ENCODE measurements at regions not wholly inside any gene's neighbourhood (a gene's known extent, or its start where the extent isn't known, plus 50 kb on each side); places are given as distances from the start of the nearest gene placed in this dataset.
A peak's percentile ranks its signal among the peaks of the same experiment; 100 is the strongest.

DNA sequence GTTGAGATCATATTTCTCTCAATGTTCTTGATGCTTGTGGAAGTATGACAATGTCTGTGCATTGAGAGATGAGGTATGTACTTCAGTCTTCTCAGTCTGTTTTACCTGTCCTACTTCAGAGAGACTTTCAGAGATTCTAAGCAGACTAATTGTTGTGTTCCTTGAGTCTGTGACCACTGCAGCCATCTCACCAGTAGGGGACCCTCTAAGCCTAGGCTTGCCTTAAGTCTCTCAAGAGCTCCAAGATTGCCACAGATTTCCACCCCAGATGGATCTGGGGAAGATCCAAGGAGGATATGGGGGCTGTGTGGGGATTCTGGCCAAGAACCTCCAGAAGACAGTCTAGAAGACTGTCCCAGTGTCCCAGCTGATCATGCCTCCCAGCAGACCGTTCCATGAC lies 179.9 kb upstream of the PLET1 start:
- DNase-seq = no peak
- Histone ChIP-seq H3K9me3 (ENCODE audit: control insufficient read depth in 1 of 2, low read length in 2 of 2) (no peaks in the 10 kb centered on the region), H3K27ac (ENCODE audit: low read depth, low read length) (no peak overlapping the region), H3K4me1 (ENCODE audit: insufficient read depth, low read length) (no peaks in the 10 kb centered on the region), H3K4me3 (ENCODE audit: low read length in 2 of 2) (no peak overlapping the region), H3K36me3 (ENCODE audit: insufficient read depth, low read length) (no peaks in the 10 kb centered on the region), H3K27me3 (ENCODE audit: insufficient read depth, low read length) (no peaks in the 10 kb centered on the region)
- peaks cover 0 to 5% of the 10 kb centered on the region in 2 donors for H3K27me3 Mint-ChIP-seq
- ChIA-PET CTCF (ENCODE audit: partially characterized antibody) (interaction anchor here (1.2 to 1.5 kb wide), 2 partner anchors 9 to 160 kb away, joined by 3 read pairs; no protein-coding TSS in a partner anchor), POLR2A (ENCODE audit: partially characterized antibody) (no interaction called here)
- H3K4me3 Mint-ChIP-seq = peak overlapping the region in 1 of 8 donors; percentile 1
- no peak overlapping the region for H3K27ac Mint-ChIP-seq
- intact Hi-C loops (cut with micrococcal nuclease) = no loop called here
- H3K4me1 Mint-ChIP-seq = no peaks in the 10 kb centered on the region
- peaks cover 0 to 67% (median 50%) of the 10 kb centered on the region in 8 donors for H3K9me3 Mint-ChIP-seq
- H3K36me3 Mint-ChIP-seq = peaks cover 3 to 13% of the 10 kb centered on the region in 2 donors

DNA sequence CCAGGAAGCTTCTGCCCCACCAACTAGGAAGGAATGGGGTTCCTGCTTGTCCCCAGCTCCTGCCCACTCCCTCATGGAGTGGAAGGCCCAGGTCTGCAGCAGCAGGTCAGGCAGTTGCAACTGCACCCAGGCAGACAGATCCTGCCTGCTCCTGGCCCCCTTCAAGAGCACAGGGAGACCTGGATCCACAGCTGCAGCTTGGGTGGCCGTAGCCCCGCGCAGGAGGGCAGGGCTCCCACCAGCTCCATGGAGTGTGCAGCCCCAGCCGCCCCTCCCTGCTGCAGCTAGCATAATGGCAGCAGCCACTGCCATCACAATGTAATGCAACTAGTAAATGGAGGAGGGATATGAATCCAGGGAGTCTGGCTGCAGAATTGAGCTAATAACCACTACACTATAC lies 187.5 kb upstream of the PLET1 start:
- H3K4me3 ChIP-seq (ENCODE audit: low read length in 2 of 2) = no peak overlapping the region
- CTCF ChIA-PET (ENCODE audit: partially characterized antibody) = interaction anchor here (1.5 kb wide), 1 partner anchor 13 kb away, joined by 4 read pairs; no protein-coding TSS in a partner anchor

DNA sequence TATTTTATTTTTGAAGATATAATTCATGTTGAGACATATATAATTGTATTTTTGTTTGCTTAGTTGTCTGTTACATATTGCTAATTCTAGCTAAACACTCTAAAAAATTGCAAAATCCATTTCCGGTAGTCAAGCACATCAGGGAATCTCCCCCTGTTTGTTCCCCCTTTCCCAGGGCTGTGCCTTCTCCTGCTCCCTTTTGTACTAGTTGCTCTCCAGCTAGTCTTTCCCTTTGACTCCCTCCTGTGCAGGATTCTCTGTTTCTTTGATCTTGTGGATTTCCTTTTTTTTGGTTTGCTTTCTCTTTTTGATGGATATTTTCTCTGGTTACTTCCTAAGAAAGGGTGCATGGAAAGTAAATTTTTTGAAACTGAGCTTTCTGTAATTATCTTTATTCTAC lies 188.1 kb upstream of the PLET1 start:
- ChIA-PET CTCF (ENCODE audit: partially characterized antibody) (no interaction called here), POLR2A (ENCODE audit: partially characterized antibody) (no interaction called here)
- DNase-seq = no peak

More for the DNA sequence above, 187.5 kb upstream of the PLET1 start:
- no peak for DNase-seq
- Histone ChIP-seq H3K9me3 (ENCODE audit: control insufficient read depth in 1 of 2, low read length in 2 of 2) (no peaks in the 10 kb centered on the region), H3K36me3 (ENCODE audit: insufficient read depth, low read length) (no peaks in the 10 kb centered on the region), H3K27ac (ENCODE audit: low read depth, low read length) (no peak overlapping the region), H3K4me1 (ENCODE audit: insufficient read depth, low read length) (no peaks in the 10 kb centered on the region), H3K27me3 (ENCODE audit: insufficient read depth, low read length) (no peaks in the 10 kb centered on the region)
- H3K4me1 Mint-ChIP-seq = no peaks in the 10 kb centered on the region
- intact Hi-C loops (cut with micrococcal nuclease) = no loop called here
- peaks cover 0 to 30% (median 24%) of the 10 kb centered on the region in 8 donors for H3K9me3 Mint-ChIP-seq
- H3K4me3 Mint-ChIP-seq = no peak overlapping the region
- POLR2A ChIA-PET (ENCODE audit: partially characterized antibody) = no interaction called here
- peaks cover 3 to 20% of the 10 kb centered on the region in 2 donors for H3K36me3 Mint-ChIP-seq
- H3K27ac Mint-ChIP-seq = no peak overlapping the region
- peaks cover 4% of the 10 kb centered on the region in 2 donors for H3K27me3 Mint-ChIP-seq

DNA sequence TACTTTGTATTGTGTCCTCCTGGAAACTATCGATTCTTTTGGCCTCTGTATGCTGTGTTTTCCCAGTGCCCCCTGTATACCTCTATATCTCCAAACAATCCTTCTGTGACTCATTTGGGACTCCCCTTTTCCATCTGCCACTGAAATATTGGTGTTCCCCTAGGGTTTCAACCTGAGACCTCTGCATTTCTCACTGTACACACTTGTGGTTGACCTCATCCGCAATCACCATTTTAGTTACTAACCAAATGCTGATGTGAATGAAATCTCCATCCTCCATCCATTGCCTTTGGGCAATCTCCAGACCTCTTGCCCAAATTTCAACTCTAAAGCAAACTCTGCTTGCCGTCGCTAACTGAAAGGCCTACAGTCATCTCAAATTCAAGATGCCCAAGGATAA lies 190.6 kb upstream of the PLET1 start:
- H3K9me3 Mint-ChIP-seq = peaks cover 0 to 2% (median 2%) of the 10 kb centered on the region in 8 donors
- H3K36me3 Mint-ChIP-seq = peaks cover 0 to 2% of the 10 kb centered on the region in 2 donors
- intact Hi-C loops (cut with micrococcal nuclease) = no loop called here
- no peak overlapping the region for H3K27ac Mint-ChIP-seq
- no peaks in the 10 kb centered on the region for H3K27me3 ChIP-seq (ENCODE audit: insufficient read depth, low read length)
- ChIA-PET POLR2A (ENCODE audit: partially characterized antibody) (no interaction called here), CTCF (ENCODE audit: partially characterized antibody) (no interaction called here)
- H3K36me3 ChIP-seq (ENCODE audit: insufficient read depth, low read length) = no peaks in the 10 kb centered on the region
- DNase-seq = no peak
- no peaks in the 10 kb centered on the region for H3K9me3 ChIP-seq (ENCODE audit: control insufficient read depth in 1 of 2, low read length in 2 of 2)
- H3K27ac ChIP-seq (ENCODE audit: low read depth, low read length) = no peak overlapping the region
- H3K27me3 Mint-ChIP-seq = peaks cover 2 to 4% of the 10 kb centered on the region in 2 donors
- no peak overlapping the region for H3K4me3 Mint-ChIP-seq
- no peaks in the 10 kb centered on the region for H3K4me1 ChIP-seq (ENCODE audit: insufficient read depth, low read length)
- H3K4me3 ChIP-seq (ENCODE audit: low read length in 2 of 2) = no peak overlapping the region
- H3K4me1 Mint-ChIP-seq = peaks cover 0 to 5% (median 3%) of the 10 kb centered on the region in 4 donors

More for the DNA sequence above, 188.1 kb upstream of the PLET1 start:
- Mint-ChIP-seq H3K27ac (no peak overlapping the region), H3K4me1 (no peaks in the 10 kb centered on the region), H3K9me3 (peaks cover 0 to 26% (median 22%) of the 10 kb centered on the region in 8 donors), H3K27me3 (peaks cover 2 to 4% of the 10 kb centered on the region in 2 donors), H3K4me3 (no peak overlapping the region), H3K36me3 (peaks cover 3 to 20% of the 10 kb centered on the region in 2 donors)
- H3K27me3 ChIP-seq (ENCODE audit: insufficient read depth, low read length) = no peaks in the 10 kb centered on the region
- H3K9me3 ChIP-seq (ENCODE audit: control insufficient read depth in 1 of 2, low read length in 2 of 2) = no peaks in the 10 kb centered on the region
- H3K4me1 ChIP-seq (ENCODE audit: insufficient read depth, low read length) = no peaks in the 10 kb centered on the region
- H3K36me3 ChIP-seq (ENCODE audit: insufficient read depth, low read length) = no peaks in the 10 kb centered on the region
- intact Hi-C loops (cut with micrococcal nuclease) = no loop called here
- no peak overlapping the region for H3K4me3 ChIP-seq (ENCODE audit: low read length in 2 of 2)
- no peak overlapping the region for H3K27ac ChIP-seq (ENCODE audit: low read depth, low read length)

DNA sequence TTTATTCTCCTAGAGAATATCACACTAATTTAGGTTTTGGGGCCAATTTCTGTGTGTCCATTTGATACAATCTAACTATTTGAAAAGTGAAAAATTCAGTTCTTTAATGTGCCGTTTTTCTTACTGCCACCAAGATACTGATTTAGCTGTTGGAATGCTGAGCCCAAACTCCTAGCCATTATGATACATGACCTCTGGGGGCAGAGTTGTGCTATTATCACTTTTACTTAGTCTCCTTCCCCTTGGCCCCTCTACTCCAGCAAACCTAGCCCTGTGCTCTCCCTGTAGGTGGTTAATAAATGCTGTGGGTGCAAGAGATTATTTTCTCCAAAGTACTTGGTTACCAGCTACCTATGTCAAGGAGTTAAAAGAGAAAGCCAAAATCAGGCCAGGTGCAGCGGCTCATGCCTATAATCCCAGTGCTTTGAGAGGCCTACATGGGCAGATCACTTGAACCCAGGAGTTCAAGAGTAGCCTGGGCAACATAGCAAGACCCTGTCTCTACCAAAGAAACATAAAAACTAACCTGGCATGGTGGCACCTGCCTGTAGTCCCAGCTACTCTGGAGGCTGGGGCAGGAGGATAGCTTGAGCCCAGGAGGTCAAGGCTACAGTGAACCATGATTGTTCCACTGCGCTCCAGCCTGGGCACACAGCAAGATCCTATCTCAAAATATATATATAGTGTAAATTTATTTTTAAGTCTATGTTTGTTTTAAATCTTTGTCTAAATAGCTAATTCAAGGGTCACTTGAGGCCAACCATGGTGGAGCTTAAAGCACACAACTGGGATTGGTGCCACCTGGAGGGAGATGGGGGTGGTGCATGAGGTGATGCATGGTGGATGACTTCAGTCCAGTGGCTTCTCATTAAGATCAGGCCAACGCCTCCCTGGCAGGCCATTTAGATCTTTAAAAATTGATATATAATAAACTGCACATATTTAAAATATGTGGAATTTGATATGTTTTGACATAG lies 193.2 kb upstream of the PLET1 start:
- CTCF ChIA-PET (ENCODE audit: partially characterized antibody) = interaction anchor here (0.6 to 3.4 kb wide), 16 partner anchors 9 to 235 kb away, joined by 3 to 26 read pairs (median 4); no protein-coding TSS in a partner anchor
- Histone ChIP-seq H3K4me1 (ENCODE audit: insufficient read depth, low read length) (no peaks in the 10 kb centered on the region), H3K27me3 (ENCODE audit: insufficient read depth, low read length) (no peaks in the 10 kb centered on the region), H3K27ac (ENCODE audit: low read depth, low read length) (no peak overlapping the region), H3K4me3 (ENCODE audit: low read length in 2 of 2) (no peak overlapping the region), H3K36me3 (ENCODE audit: insufficient read depth, low read length) (no peaks in the 10 kb centered on the region), H3K9me3 (ENCODE audit: control insufficient read depth in 1 of 2, low read length in 2 of 2) (no peaks in the 10 kb centered on the region)
- Mint-ChIP-seq H3K27ac (no peak overlapping the region), H3K9me3 (peaks cover 0 to 3% (median 0%) of the 10 kb centered on the region in 8 donors), H3K27me3 (peaks cover 2 to 3% of the 10 kb centered on the region in 2 donors), H3K4me1 (peaks cover 0 to 5% (median 3%) of the 10 kb centered on the region in 4 donors), H3K4me3 (no peak overlapping the region), H3K36me3 (no peaks in the 10 kb centered on the region)
- intact Hi-C loops (cut with micrococcal nuclease) = loop anchor here (1.0 kb wide), 1 partner anchor 164 kb away; no protein-coding TSS in a partner anchor
- POLR2A ChIA-PET (ENCODE audit: partially characterized antibody) = interaction anchor here (1.0 kb wide), 1 partner anchor 165 kb away, joined by 3 read pairs; no protein-coding TSS in a partner anchor
- peak in 4 of 5 donors; percentile 5 to 13 (median 10) for DNase-seq

DNA sequence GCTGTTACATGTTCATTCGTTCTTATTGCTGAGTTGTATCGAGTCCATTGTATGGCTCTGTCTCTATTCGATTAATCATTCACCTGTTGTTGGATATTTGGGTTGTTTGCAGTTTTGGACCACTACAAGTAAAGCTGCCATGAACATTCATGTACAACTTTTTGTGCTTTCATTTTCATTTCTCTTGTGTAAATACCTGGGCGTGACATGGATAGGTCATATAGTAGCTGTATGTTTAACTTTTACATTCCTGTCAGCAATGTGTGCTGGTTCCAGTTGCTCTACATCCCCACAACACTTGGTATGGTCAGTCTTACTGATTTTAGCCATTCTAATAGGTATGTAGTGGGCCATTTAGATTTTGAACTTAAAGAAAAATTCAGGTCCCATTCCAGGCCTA lies 194.2 kb upstream of the PLET1 start:
- H3K27ac Mint-ChIP-seq = no peak overlapping the region
- H3K9me3 ChIP-seq (ENCODE audit: control insufficient read depth in 1 of 2, low read length in 2 of 2) = no peaks in the 10 kb centered on the region
- intact Hi-C loops (cut with micrococcal nuclease) = loop anchor here (1.0 kb wide), 1 partner anchor 165 kb away; no protein-coding TSS in a partner anchor
- peaks cover 0 to 3% (median 0%) of the 10 kb centered on the region in 8 donors for H3K9me3 Mint-ChIP-seq
- ChIA-PET CTCF (ENCODE audit: partially characterized antibody) (interaction anchor here (1.3 to 3.4 kb wide), 7 partner anchors 10 to 236 kb away, joined by 3 to 26 read pairs (median 6); no protein-coding TSS in a partner anchor), POLR2A (ENCODE audit: partially characterized antibody) (interaction anchor here (1.0 kb wide), 1 partner anchor 166 kb away, joined by 3 read pairs; no protein-coding TSS in a partner anchor)
- no peaks in the 10 kb centered on the region for H3K36me3 ChIP-seq (ENCODE audit: insufficient read depth, low read length)
- peaks cover 5 to 10% (median 5%) of the 10 kb centered on the region in 4 donors for H3K4me1 Mint-ChIP-seq
- H3K4me3 ChIP-seq (ENCODE audit: low read length in 2 of 2) = no peak overlapping the region
- H3K27me3 Mint-ChIP-seq = peaks cover 2% of the 10 kb centered on the region in 2 donors
- no peaks in the 10 kb centered on the region for H3K36me3 Mint-ChIP-seq
- H3K4me1 ChIP-seq (ENCODE audit: insufficient read depth, low read length) = peaks cover 4% of the 10 kb centered on the region
- H3K27me3 ChIP-seq (ENCODE audit: insufficient read depth, low read length) = no peaks in the 10 kb centered on the region
- no peak for DNase-seq
- H3K4me3 Mint-ChIP-seq = no peak overlapping the region
- H3K27ac ChIP-seq (ENCODE audit: low read depth, low read length) = no peak overlapping the region

DNA sequence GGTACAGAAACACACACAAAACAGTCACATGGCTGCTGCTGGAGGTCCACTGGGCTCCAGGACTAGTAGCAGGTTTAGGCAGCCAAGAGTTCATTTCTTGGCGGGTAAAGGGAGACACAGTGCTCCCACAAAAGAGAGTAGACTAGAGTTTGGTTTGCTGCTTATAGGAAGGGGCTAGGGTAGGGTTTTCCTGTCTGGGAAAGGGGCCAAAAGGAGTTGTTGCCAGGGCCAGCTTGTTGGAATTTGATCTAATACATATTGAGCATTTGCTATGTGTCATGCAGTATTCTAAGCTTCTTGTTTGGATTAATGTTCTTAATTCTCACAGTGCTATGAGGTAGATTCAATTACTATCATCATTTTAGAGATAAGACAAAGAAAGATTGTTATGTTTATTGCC lies 195.1 kb upstream of the PLET1 start:
- DNase-seq = no peak
- intact Hi-C loops (cut with micrococcal nuclease) = no loop called here
- no peak overlapping the region for H3K27ac ChIP-seq (ENCODE audit: low read depth, low read length)
- no peaks in the 10 kb centered on the region for H3K9me3 ChIP-seq (ENCODE audit: control insufficient read depth in 1 of 2, low read length in 2 of 2)
- CTCF ChIA-PET (ENCODE audit: partially characterized antibody) = interaction anchor here (3.4 kb wide), 1 partner anchor 167 kb away, joined by 26 read pairs; no protein-coding TSS in a partner anchor
- no peaks in the 10 kb centered on the region for H3K27me3 ChIP-seq (ENCODE audit: insufficient read depth, low read length)
- H3K4me3 ChIP-seq (ENCODE audit: low read length in 2 of 2) = no peak overlapping the region
- H3K36me3 ChIP-seq (ENCODE audit: insufficient read depth, low read length) = no peaks in the 10 kb centered on the region
- no peaks in the 10 kb centered on the region for H3K36me3 Mint-ChIP-seq
- H3K27me3 Mint-ChIP-seq = peaks cover 0 to 2% of the 10 kb centered on the region in 2 donors
- H3K9me3 Mint-ChIP-seq = peaks cover 0 to 3% (median 0%) of the 10 kb centered on the region in 8 donors
- POLR2A ChIA-PET (ENCODE audit: partially characterized antibody) = no interaction called here
- H3K27ac Mint-ChIP-seq = no peak overlapping the region
- H3K4me3 Mint-ChIP-seq = no peak overlapping the region
- H3K4me1 Mint-ChIP-seq = peaks cover 5 to 10% (median 5%) of the 10 kb centered on the region in 4 donors
- peaks cover 4% of the 10 kb centered on the region for H3K4me1 ChIP-seq (ENCODE audit: insufficient read depth, low read length)
